Activated CD8-positive, alpha-beta memory T cell treated with anti-CD3 and anti-CD28 coated beads, Interleukin-2, amount 10 ng/mL, durations not matched to agents 7 days and 5 days (primary cell): ENCODE measurements at regions not wholly inside any gene's neighbourhood (a gene's known extent, or its start where the extent isn't known, plus 50 kb on each side); places are given as distances from the start of the nearest gene placed in this dataset.
A peak's percentile ranks its signal among the peaks of the same experiment; 100 is the strongest.

Source experiments
- ATAC-seq: fragments of 150-1000 bp; cut with Tn5 transposase; one replicate; pipeline ENCODE4 v1.10.0; 2021; ENCODE audit warnings: moderate library complexity
- CTCF ChIA-PET: fragments of 350-600 bp; sonication (Branson Sonifier 250); formaldehyde crosslinking; loops from one replicate; lab custom pipeline; 2021; ENCODE audit warnings: antibody characterized with exemption; lab: Charles Lee
- DNase-seq: peaks from one replicate; pipeline ENCODE4 v3.0.0-alpha.2; 2020
- H3K27ac Mint-ChIP-seq: one replicate; pipeline ENCODE4 v1.8.0; 2021; ENCODE audit warnings: mild to moderate bottlenecking, mixed read lengths
- H3K27me3 Mint-ChIP-seq: one replicate; pipeline ENCODE4 v1.8.0; 2021; ENCODE audit warnings: mixed read lengths
- H3K36me3 Mint-ChIP-seq: one replicate; pipeline ENCODE4 v1.8.0; 2021; ENCODE audit warnings: mild to moderate bottlenecking, mixed read lengths
- H3K4me1 Mint-ChIP-seq: one replicate; pipeline ENCODE4 v1.8.0; 2021; ENCODE audit warnings: mixed read lengths
- H3K4me3 Mint-ChIP-seq: one replicate; pipeline ENCODE4 v1.8.0; 2021; ENCODE audit warnings: mild to moderate bottlenecking, moderate library complexity, mixed read lengths
- H3K9me3 Mint-ChIP-seq: one replicate; pipeline ENCODE4 v1.8.0; 2022; ENCODE audit warnings: low read depth, mixed read lengths

DNA sequence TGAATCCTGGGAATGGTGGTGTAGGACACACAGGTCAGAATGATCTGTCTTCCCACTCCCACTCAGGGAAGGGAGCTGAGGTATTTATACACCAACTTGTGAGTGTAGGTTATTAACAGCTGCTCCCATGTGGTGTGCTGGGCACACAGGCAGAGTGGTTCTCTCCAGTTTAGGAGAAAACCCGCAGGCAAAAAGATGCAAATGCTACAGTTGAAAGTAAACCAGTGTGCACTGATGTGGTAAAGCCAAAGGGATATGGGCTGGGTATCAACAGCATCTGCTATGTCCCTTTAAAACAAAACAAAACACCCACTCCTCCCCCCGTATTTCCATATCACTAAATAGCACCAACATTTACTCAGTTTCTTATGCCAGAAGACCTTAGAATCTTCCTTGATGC lies 75.4 kb upstream of the SYT13 start:
- Mint-ChIP-seq H3K36me3 (no peaks in the 10 kb centered on the region), H3K27me3 (peaks cover 32% of the 10 kb centered on the region)
- no peak for ATAC-seq

DNA sequence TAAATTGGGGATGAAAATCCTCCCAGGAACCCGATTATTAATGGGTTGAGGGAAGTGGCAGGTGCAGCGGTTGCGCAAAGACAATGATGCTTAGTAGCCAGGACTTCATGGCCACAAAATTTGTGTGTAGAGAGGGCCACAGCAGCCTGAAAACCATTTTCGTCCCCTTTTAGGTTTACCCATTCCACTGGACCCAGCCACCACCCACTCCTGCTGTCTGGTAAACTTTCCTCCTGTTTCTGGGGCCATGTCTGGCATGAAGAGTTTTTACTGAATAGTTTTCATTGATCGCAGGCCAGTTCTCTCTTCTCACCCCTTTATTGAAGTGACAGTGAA lies 69.5 kb upstream of the SYT13 start:
- H3K4me1 Mint-ChIP-seq, result peaks cover 14% of the 10 kb centered on the region
- H3K36me3 Mint-ChIP-seq, result peaks cover 8% of the 10 kb centered on the region
- peaks cover 19% of the 10 kb centered on the region for H3K27me3 Mint-ChIP-seq
- H3K4me3 Mint-ChIP-seq, result peak overlapping the region; percentile 70
- CTCF ChIA-PET, result interaction anchor here (0.6 to 1.2 kb wide), 2 partner anchors 15 to 16 kb away, joined by 3 to 4 read pairs; no protein-coding TSS in a partner anchor
- DNase-seq (no peak), ATAC-seq (peak; percentile 13)
- H3K27ac Mint-ChIP-seq, result peak overlapping the region; percentile 71
- H3K9me3 Mint-ChIP-seq, result peaks cover 3% of the 10 kb centered on the region

More for the DNA sequence above, 75.4 kb upstream of the SYT13 start:
- Mint-ChIP-seq H3K4me3 (no peak overlapping the region), H3K27ac (no peak overlapping the region), H3K9me3 (no peaks in the 10 kb centered on the region), H3K4me1 (peaks cover 3% of the 10 kb centered on the region)
- CTCF ChIA-PET, result interaction anchor here (2.1 to 3.1 kb wide), 2 partner anchors 10 to 410 kb away, joined by 8 to 13 read pairs; no protein-coding TSS in a partner anchor
- DNase-seq, result peak; percentile 16

DNA sequence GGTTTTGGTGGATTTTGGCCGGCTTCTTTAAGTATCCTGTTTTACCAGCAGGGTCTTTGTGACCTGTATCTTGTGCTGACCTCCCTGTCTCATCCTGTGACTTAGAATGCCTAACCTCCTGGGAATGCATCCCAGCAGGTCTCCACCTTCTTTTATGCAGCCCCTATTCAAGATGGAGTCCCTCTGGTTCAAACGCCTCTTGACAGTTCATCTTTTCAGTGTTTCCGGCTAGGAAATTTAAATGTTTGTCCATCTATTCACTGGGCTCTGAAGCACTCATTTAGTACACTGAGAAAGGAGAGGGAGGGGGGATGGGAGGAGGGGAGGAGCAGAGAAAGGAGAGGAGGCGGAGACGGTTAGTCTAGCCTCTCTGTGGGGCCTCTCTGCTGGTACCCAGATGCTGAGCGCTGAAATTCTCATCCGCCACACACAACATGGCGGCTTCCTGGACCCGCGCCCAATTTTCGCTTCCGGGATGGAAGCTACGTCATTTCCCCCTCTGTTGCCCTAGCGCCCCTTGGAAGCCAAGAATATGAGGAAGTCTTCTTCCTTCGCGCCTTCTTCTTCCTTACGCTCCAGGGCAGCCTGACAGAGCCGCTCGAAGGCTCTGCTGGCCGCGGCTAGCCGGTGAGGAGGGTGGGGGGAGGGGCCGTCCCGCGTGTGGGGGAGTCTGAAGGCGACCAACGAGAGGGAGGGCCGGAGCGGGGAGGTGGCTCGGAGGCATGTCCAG lies 69.0 kb upstream of the SYT13 start:
- DNase-seq (peak; percentile 88), ATAC-seq (peak; percentile 90)
- H3K9me3 Mint-ChIP-seq, result peaks cover 3% of the 10 kb centered on the region
- H3K36me3 Mint-ChIP-seq, result peaks cover 8% of the 10 kb centered on the region
- peak overlapping the region; percentile 71 for H3K27ac Mint-ChIP-seq
- H3K4me1 Mint-ChIP-seq, result peaks cover 14% of the 10 kb centered on the region
- peak overlapping the region; percentile 70 for H3K4me3 Mint-ChIP-seq
- H3K27me3 Mint-ChIP-seq, result peaks cover 20% of the 10 kb centered on the region
- CTCF ChIA-PET, result interaction anchor here (0.6 to 1.5 kb wide), 2 partner anchors 16 kb away, joined by 3 to 6 read pairs; no protein-coding TSS in a partner anchor

DNA sequence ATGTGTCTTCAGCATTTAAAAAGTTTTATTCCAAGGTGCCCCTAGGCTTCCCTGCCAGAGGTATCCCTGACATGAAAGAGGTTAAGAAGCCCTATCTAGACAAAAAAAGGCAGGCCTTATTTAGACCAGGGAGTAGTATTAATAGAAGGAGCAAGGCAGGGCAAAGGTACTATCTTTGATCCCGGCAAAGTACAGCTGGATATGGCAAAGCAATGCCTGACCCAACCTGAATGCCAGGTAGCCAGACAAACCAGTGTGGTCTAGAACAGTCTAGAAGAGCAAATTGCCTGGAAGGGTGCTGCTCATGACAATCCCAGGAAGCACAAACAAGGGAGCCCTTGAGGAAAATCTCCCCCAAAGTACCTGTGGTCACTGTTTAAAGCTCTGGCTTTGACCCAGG lies 62.6 kb upstream of the SYT13 start:
- H3K36me3 Mint-ChIP-seq, result peaks cover 2% of the 10 kb centered on the region
- ATAC-seq, result no peak
- no peak overlapping the region for H3K27ac Mint-ChIP-seq
- CTCF ChIA-PET, result no interaction called here
- H3K4me3 Mint-ChIP-seq, result no peak overlapping the region
- peaks cover under 1% of the 10 kb centered on the region for H3K9me3 Mint-ChIP-seq
- H3K27me3 Mint-ChIP-seq, result peaks cover 45% of the 10 kb centered on the region
- no peaks in the 10 kb centered on the region for H3K4me1 Mint-ChIP-seq
- peak; percentile 28 for DNase-seq

DNA sequence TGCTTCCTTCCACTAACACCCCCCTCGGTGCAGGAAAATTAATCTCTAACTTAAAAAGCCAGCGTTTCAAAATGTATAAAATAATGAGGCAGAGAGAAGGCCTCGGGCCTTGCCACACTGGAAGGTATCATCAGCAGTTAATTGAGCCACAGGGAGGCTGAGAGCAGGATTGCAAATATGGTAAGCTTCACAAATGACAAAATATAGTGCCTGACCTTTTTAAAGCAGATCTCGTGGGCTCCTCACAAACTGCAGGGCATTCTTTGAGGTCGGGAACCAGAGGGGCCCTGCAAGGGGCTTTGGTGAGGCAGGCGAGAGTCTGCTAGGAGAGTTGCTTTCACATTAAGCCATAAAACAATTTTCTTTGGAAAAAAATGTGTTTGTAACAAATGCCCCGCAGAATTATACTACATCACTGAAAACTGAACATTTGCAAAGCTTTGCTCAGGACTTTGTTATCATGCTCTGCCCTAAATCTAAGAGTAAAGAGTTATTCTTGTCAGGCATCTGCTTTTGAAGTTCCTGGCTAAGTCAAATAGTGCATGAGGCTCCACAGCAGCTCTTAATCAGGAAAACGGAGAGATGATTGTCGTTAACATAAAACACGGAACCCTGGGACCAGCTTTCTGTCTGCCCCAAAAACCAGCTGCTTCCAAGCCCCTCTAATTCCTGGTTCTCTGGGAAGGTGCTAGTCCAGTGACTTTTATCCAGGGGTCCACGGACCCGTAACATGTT lies 61.4 kb upstream of the SYT13 start:
- Mint-ChIP-seq H3K27me3 (peaks cover 55% of the 10 kb centered on the region), H3K36me3 (no peaks in the 10 kb centered on the region), H3K4me1 (no peaks in the 10 kb centered on the region), H3K4me3 (no peak overlapping the region), H3K27ac (no peak overlapping the region), H3K9me3 (no peaks in the 10 kb centered on the region)
- CTCF ChIA-PET, result interaction anchor here (1.8 kb wide), 1 partner anchor 424 kb away, joined by 6 read pairs; no protein-coding TSS in a partner anchor
- DNase-seq (peak; percentile 25), ATAC-seq (no peak)

DNA sequence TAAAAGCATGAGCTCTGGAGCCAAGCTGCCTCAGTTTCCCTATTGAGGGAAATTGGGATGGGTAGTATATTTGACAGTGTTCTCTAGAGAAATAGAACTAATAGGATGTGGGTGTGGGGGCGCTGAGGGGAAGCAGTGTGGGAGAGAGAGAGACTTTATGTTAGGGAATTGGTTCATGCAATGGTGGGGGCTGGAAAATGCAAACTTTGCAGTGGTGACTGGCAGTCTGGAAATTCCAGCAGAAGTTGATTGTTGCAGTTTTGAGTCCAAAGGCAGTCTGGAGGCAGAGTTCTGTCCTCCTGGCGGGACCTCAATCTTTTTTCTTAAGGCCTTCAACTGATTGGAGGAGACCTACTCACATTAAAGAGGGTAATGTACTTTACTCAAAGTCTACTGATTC lies 59.4 kb upstream of the SYT13 start:
- Mint-ChIP-seq H3K4me1 (no peaks in the 10 kb centered on the region), H3K36me3 (no peaks in the 10 kb centered on the region), H3K27ac (no peak overlapping the region), H3K4me3 (no peak overlapping the region), H3K9me3 (no peaks in the 10 kb centered on the region), H3K27me3 (peaks cover 51% of the 10 kb centered on the region)
- peak; percentile 4 for DNase-seq
- ATAC-seq, result no peak
- CTCF ChIA-PET, result interaction anchor here (1.0 kb wide), 1 partner anchor 426 kb away, joined by 4 read pairs; no protein-coding TSS in a partner anchor

DNA sequence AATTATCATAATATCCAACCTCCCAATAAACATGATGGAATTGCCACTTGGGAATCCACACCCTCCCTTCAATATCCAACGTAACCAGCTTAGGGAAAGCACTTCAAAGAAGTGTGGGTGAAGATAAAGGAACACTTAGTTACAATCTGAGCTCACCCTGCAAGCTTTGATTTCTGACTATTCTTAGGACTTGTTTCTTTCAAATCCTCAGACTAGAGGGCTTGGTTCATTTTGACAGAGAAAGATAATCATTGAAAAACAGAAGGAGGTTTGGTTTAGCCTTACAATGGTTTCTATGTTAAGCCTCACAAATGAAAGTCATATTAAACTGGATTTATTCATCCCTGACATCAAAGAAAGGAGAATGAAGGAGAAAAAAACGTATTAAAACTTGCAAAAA lies 57.9 kb upstream of the SYT13 start:
- DNase-seq (no peak), ATAC-seq (no peak)
- CTCF ChIA-PET, result interaction anchor here (1.3 kb wide), 1 partner anchor 427 kb away, joined by 4 read pairs; no protein-coding TSS in a partner anchor
- no peak overlapping the region for H3K27ac Mint-ChIP-seq
- H3K9me3 Mint-ChIP-seq, result no peaks in the 10 kb centered on the region
- H3K27me3 Mint-ChIP-seq, result peaks cover 48% of the 10 kb centered on the region
- no peak overlapping the region for H3K4me3 Mint-ChIP-seq
- H3K4me1 Mint-ChIP-seq, result peaks cover 8% of the 10 kb centered on the region
- no peaks in the 10 kb centered on the region for H3K36me3 Mint-ChIP-seq

DNA sequence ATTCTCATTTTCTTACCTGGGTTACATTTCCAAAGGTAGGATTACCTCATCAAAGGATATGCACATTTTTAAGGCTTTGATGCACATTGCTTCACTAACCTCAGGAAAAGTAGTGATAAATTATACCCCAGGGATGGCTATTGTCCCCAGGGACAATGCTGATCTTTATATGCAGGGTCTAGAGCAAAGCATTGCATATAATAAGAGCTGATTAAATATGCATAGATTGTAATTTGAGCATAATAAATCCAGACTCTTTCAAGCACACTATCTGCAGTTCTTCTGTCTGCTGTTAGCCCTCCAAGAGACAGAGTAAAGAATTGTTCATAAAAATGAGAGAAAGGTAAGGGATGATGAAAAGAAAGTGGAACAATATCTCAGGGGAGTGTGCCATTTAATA lies 57.3 kb upstream of the SYT13 start:
- H3K27me3 Mint-ChIP-seq, result peaks cover 48% of the 10 kb centered on the region
- no peak overlapping the region for H3K27ac Mint-ChIP-seq
- H3K4me3 Mint-ChIP-seq, result no peak overlapping the region
- peaks cover 8% of the 10 kb centered on the region for H3K4me1 Mint-ChIP-seq
- CTCF ChIA-PET, result interaction anchor here (1.3 kb wide), 1 partner anchor 428 kb away, joined by 4 read pairs; no protein-coding TSS in a partner anchor
- H3K36me3 Mint-ChIP-seq, result no peaks in the 10 kb centered on the region
- no peaks in the 10 kb centered on the region for H3K9me3 Mint-ChIP-seq
- DNase-seq (no peak), ATAC-seq (no peak)

DNA sequence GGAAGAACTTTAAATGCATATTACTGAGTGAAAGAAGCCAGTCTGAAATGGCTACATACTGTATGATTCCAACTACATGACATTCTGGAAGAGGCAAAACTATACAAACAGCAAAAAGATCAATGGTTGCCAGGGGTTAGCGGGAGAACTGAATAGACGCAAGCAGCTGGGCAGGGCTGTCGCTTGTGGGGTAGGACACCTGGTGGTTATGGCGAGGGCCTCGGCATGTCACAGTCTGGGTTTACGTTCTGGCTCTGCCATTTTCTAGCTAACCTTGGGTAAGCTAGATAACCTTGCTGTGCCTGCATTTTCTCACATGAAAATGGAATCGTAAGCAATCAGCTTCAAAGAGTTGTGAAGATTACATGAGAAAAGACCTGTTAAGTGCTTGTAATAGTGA lies 55.2 kb upstream of the SYT13 start:
- H3K27me3 Mint-ChIP-seq, result peaks cover 40% of the 10 kb centered on the region
- H3K36me3 Mint-ChIP-seq, result no peaks in the 10 kb centered on the region
- ATAC-seq (no peak), DNase-seq (peak; percentile 14)
- H3K4me1 Mint-ChIP-seq, result peaks cover 8% of the 10 kb centered on the region
- no peak overlapping the region for H3K27ac Mint-ChIP-seq
- no peaks in the 10 kb centered on the region for H3K9me3 Mint-ChIP-seq
- CTCF ChIA-PET, result interaction anchor here (1.2 to 1.9 kb wide), 2 partner anchors 10 to 430 kb away, joined by 3 to 11 read pairs; no protein-coding TSS in a partner anchor
- H3K4me3 Mint-ChIP-seq, result no peak overlapping the region

DNA sequence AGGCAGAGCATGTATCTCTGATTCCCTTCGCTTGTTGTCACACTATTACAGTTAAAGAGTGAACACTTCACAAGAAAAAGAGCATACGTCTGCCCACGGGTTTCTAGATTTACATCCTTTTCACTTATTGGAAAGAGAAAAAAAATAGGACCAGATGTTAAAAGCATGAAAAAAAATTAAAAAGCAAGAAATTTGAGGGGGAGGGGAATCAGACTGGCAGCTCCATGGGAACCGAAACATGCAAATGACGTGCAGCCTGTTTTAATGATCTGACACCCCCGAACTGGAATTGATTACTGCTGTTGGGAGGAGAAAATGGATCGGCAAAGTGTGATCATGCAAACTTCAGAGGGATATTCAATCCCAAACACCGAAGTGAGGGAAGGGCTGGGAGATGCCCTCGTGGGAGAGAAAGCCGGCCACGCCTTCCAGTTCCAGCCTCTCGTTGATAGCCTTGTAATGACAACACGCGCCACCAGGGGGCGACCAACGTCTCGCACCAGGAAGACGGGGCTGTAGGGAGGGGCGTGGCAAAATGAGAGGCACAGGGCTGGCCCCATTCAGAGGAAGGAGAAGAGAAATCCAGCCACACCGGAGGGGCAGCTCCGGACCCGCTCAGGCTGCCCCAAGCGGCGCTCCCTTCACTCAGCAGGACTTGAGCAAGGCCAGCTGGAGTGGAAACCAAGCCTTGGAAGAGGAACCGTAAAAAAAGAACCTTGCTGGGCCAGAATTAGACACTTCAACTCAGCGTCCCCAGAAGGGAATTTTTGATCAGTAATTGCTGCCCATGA lies 53.8 kb upstream of the SYT13 start:
- CTCF ChIA-PET, result interaction anchor here (0.6 to 3.7 kb wide), 13 partner anchors 10 to 432 kb away, joined by 3 to 25 read pairs (median 3); partner anchors contain the start of gene TP53I11
- Mint-ChIP-seq H3K4me3 (peak overlapping the region; percentile 51), H3K27ac (no peak overlapping the region), H3K9me3 (no peaks in the 10 kb centered on the region), H3K4me1 (peaks cover 8% of the 10 kb centered on the region), H3K27me3 (peaks cover 33% of the 10 kb centered on the region), H3K36me3 (no peaks in the 10 kb centered on the region)
- peak; percentile 94 for DNase-seq
- peak; percentile 100 for ATAC-seq

DNA sequence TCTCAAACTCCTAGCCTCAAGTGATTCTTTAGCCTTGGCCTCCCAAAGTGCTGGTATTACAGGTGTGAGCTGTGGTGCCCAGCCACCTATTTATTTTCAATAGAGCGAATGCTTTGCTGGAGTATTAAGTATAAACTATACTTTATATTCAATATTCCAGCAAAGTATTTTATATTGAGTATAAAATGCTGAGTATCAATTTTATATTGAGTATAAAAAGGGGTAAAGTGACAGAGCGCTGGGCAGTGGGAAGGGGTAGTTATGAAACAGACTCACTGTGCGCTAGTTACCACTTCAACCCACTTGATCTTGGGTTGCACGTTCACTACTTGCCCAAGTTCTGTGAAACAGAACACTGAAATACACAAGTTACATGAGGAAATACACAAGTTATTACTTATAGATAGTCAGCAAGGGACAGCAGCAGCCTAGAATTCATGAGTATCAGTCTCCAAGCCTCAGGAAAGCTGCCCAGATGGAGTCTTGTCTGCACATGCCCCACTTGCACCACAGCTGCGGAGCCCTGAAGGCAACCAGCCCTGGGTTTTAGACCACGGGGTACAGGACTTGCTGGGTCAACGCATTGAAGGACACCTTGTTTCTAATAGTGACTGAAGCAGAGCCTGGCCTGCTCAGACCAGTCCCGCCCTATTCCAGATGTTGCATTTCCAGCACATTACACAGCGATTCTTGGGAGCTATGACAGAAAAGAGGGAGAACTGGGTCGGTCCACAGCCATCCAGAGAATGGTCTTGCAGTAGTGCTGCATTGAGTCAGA lies 51.6 kb upstream of the SYT13 start:
- H3K36me3 Mint-ChIP-seq, result no peaks in the 10 kb centered on the region
- CTCF ChIA-PET, result interaction anchor here (0.8 to 3.7 kb wide), 5 partner anchors 14 to 434 kb away, joined by 3 to 25 read pairs (median 4); no protein-coding TSS in a partner anchor
- no peaks in the 10 kb centered on the region for H3K9me3 Mint-ChIP-seq
- no peak overlapping the region for H3K4me3 Mint-ChIP-seq
- peaks cover 8% of the 10 kb centered on the region for H3K4me1 Mint-ChIP-seq
- ATAC-seq, result no peak
- DNase-seq, result peak; percentile 30
- no peak overlapping the region for H3K27ac Mint-ChIP-seq
- H3K27me3 Mint-ChIP-seq, result peaks cover 16% of the 10 kb centered on the region

DNA sequence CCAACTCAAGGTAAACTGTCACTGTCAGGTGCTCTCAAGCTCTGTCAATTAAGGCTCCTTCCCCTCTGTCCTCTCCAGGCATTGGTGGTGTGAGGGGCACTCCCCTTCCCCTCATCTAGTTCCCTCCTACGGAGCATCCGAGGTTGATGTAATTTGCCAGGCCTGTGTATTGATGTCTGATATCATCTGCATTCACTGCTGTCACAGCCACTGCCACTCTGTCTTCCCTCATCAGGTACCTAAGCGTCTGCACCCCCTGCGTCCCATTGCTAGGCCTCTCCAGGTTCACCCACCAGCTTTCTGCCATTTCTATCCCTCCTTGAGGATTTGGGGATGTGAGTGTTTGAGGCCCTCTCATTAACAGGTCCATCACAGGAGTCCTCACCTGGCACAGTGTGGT lies 50.0 kb upstream of the SYT13 start:
- Mint-ChIP-seq H3K4me3 (no peak overlapping the region), H3K27ac (no peak overlapping the region), H3K4me1 (peaks cover 8% of the 10 kb centered on the region), H3K9me3 (no peaks in the 10 kb centered on the region), H3K36me3 (no peaks in the 10 kb centered on the region), H3K27me3 (peaks cover 11% of the 10 kb centered on the region)
- ATAC-seq (no peak), DNase-seq (peak; percentile 37)
- CTCF ChIA-PET, result interaction anchor here (0.5 to 1.7 kb wide), 2 partner anchors 225 to 787 kb away, joined by 3 to 4 read pairs; no protein-coding TSS in a partner anchor
